CD4-positive, CD25-positive, alpha-beta regulatory T cell (primary cell): ENCODE measurements at regions not wholly inside any gene's neighbourhood (a gene's known extent, or its start where the extent isn't known, plus 50 kb on each side); places are given as distances from the start of the nearest gene placed in this dataset.

Source experiments
- ATAC-seq, 2 donors: fragments of 150-1000 bp; cut with Tn5 transposase; one replicate each; pipeline ENCODE4 v1.10.0; 2021; ENCODE audit warnings: low read depth in 2 of 2, moderate number of reproducible peaks in 2 of 2, moderate library complexity in 1 of 2
- DNase-seq, 3 donors: peaks; one replicate each; pipeline versions ENCODE4 v3.0.0 to v3.0.0-alpha.2; 2012 to 2022; ENCODE audit warnings: mixed read lengths in 1 of 3
- H3K27ac ChIP-seq: one replicate; pipeline ENCODE4 v1.7.0; 2013; ENCODE audit warnings: mild to moderate bottlenecking, low read length; ENCODE audit not compliant: insufficient read depth, poor library complexity, severe bottlenecking
- H3K27me3 ChIP-seq: one replicate; pipeline ENCODE4 v1.7.0; 2013; ENCODE audit warnings: low read length; ENCODE audit not compliant: control insufficient read depth, insufficient read depth
- H3K36me3 ChIP-seq: one replicate; pipeline ENCODE4 v1.7.0; 2013; ENCODE audit warnings: mild to moderate bottlenecking, low read length, moderate library complexity; ENCODE audit not compliant: control insufficient read depth, insufficient read depth
- H3K4me1 ChIP-seq: 2 replicates; pipeline ENCODE4 v1.7.0; 2013; ENCODE audit warnings: mild to moderate bottlenecking, low read length; ENCODE audit not compliant: insufficient read depth, control insufficient read depth, poor library complexity, severe bottlenecking
- H3K4me3 ChIP-seq: one replicate; pipeline ENCODE4 v1.7.0; 2013; ENCODE audit warnings: low read depth, mild to moderate bottlenecking, low read length, moderate library complexity
- H3K9me3 ChIP-seq, 2 experiments: 1 replicate in 1 of 2; 2 replicates in 1 of 2; pipeline ENCODE4 v1.7.0; 2013; ENCODE audit warnings: low read length in 2 of 2, mild to moderate bottlenecking in 1 of 2, moderate library complexity in 1 of 2; ENCODE audit not compliant: control insufficient read depth in 2 of 2
- H3K27ac Mint-ChIP-seq, 3 donors: one replicate each; pipeline ENCODE4 v1.8.0; 2020 to 2022; ENCODE audit warnings: mild to moderate bottlenecking in 3 of 3, mixed read lengths in 3 of 3, moderate library complexity in 2 of 3
- H3K27me3 Mint-ChIP-seq: one replicate; pipeline ENCODE4 v1.8.0; 2022; ENCODE audit warnings: mild to moderate bottlenecking, mixed read lengths
- H3K36me3 Mint-ChIP-seq: one replicate; pipeline ENCODE4 v1.8.0; 2020; ENCODE audit warnings: mixed read lengths
- H3K4me1 Mint-ChIP-seq, 4 donors: one replicate each; pipeline ENCODE4 v1.8.0; 2020 to 2022; ENCODE audit warnings: mixed read lengths in 4 of 4, mild to moderate bottlenecking in 1 of 4
- H3K4me3 Mint-ChIP-seq, 4 donors: one replicate each; pipeline ENCODE4 v1.8.0; 2020 to 2022; ENCODE audit warnings: mild to moderate bottlenecking in 4 of 4, mixed read lengths in 4 of 4, moderate library complexity in 3 of 4
- H3K9me3 Mint-ChIP-seq, 7 donors: one replicate each; pipeline ENCODE4 v1.8.0; 2020 to 2022; ENCODE audit warnings: mixed read lengths in 7 of 7, mild to moderate bottlenecking in 3 of 7, moderate library complexity in 2 of 7

GRCh38 chr11:116376054-116376453 lies 396.7 kb downstream of the BUD13 start:
- no peak overlapping the region for H3K4me3 Mint-ChIP-seq
- DNase-seq (no peak), ATAC-seq (no peak)
- H3K36me3 Mint-ChIP-seq = no peaks in the 10 kb centered on the region
- Histone ChIP-seq H3K4me1 (no peaks in the 10 kb centered on the region), H3K27ac (no peak overlapping the region), H3K27me3 (no peaks in the 10 kb centered on the region), H3K9me3 (no peaks in the 10 kb centered on the region), H3K4me3 (no peak overlapping the region), H3K36me3 (no peaks in the 10 kb centered on the region)
- no peak overlapping the region for H3K27ac Mint-ChIP-seq
- H3K4me1 Mint-ChIP-seq = no peaks in the 10 kb centered on the region
- no peaks in the 10 kb centered on the region for H3K27me3 Mint-ChIP-seq
- H3K9me3 Mint-ChIP-seq = peaks cover 0 to 4% (median 0%) of the 10 kb centered on the region in 7 donors

GRCh38 chr11:116375221-116375620 lies 397.6 kb downstream of the BUD13 start:
- Mint-ChIP-seq H3K27ac (no peak overlapping the region), H3K9me3 (peaks cover 0 to 4% (median 0%) of the 10 kb centered on the region in 7 donors), H3K36me3 (no peaks in the 10 kb centered on the region), H3K4me3 (no peak overlapping the region), H3K4me1 (no peaks in the 10 kb centered on the region), H3K27me3 (no peaks in the 10 kb centered on the region)
- Histone ChIP-seq H3K27me3 (no peaks in the 10 kb centered on the region), H3K9me3 (no peaks in the 10 kb centered on the region), H3K27ac (no peak overlapping the region), H3K4me3 (no peak overlapping the region), H3K36me3 (no peaks in the 10 kb centered on the region), H3K4me1 (no peaks in the 10 kb centered on the region)
- ATAC-seq (no peak), DNase-seq (no peak)

- H3K36me3 ChIP-seq = no peaks in the 10 kb centered on the region
- H3K27ac ChIP-seq = no peak overlapping the region
- DNase-seq (no peak), ATAC-seq (no peak)
- H3K9me3 ChIP-seq = no peaks in the 10 kb centered on the region
- H3K4me1 ChIP-seq = no peaks in the 10 kb centered on the region
- H3K4me3 ChIP-seq = no peak overlapping the region
- H3K27ac Mint-ChIP-seq = no peak overlapping the region
- no peaks in the 10 kb centered on the region for H3K27me3 Mint-ChIP-seq
- H3K4me3 Mint-ChIP-seq = no peak overlapping the region
- H3K27me3 ChIP-seq = no peaks in the 10 kb centered on the region
- H3K4me1 Mint-ChIP-seq = no peaks in the 10 kb centered on the region
- peaks cover 0 to 3% (median 0%) of the 10 kb centered on the region in 7 donors for H3K9me3 Mint-ChIP-seq
- H3K36me3 Mint-ChIP-seq = no peaks in the 10 kb centered on the region
Measured at GRCh38 chr11:116374085-116374484, 398.7 kb downstream of the BUD13 start.

- Mint-ChIP-seq H3K27me3 (no peaks in the 10 kb centered on the region), H3K27ac (peak overlapping the region in 1 of 3 donors; percentile 78), H3K4me1 (no peaks in the 10 kb centered on the region), H3K36me3 (no peaks in the 10 kb centered on the region), H3K9me3 (peaks cover 0 to 3% (median 0%) of the 10 kb centered on the region in 7 donors), H3K4me3 (no peak overlapping the region)
- no peaks in the 10 kb centered on the region for H3K4me1 ChIP-seq
- H3K27ac ChIP-seq = no peak overlapping the region
- H3K36me3 ChIP-seq = no peaks in the 10 kb centered on the region
- H3K9me3 ChIP-seq = no peaks in the 10 kb centered on the region
- no peak for ATAC-seq
- no peak for DNase-seq
- no peak overlapping the region for H3K4me3 ChIP-seq
- no peaks in the 10 kb centered on the region for H3K27me3 ChIP-seq
Measured at GRCh38 chr11:116373104-116373944, 399.5 kb downstream of the BUD13 start.

DNA sequence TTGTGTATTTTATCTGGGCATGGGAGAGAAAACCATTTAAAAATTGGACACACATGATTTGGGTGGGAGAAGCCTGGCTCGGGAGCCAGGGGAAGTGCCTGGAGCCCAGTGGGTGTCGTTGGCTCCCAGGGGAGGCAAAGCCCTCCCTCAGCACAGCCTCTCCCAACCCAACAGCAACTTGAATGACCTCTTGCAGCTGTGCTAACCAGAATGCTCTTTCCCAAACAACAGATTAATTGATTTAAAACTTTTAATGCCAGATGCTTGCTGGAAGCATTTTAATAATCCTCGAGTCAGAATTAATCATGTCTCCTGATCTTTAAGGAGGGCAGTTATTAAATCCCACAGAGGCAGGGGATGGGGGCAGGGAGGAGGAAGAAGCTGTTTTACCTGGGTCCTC lies 401.6 kb downstream of the BUD13 start:
- H3K36me3 ChIP-seq = no peaks in the 10 kb centered on the region
- Mint-ChIP-seq H3K4me1 (no peaks in the 10 kb centered on the region), H3K4me3 (no peak overlapping the region), H3K9me3 (peaks cover 0 to 3% (median 0%) of the 10 kb centered on the region in 7 donors), H3K36me3 (no peaks in the 10 kb centered on the region), H3K27me3 (no peaks in the 10 kb centered on the region), H3K27ac (no peak overlapping the region)
- no peaks in the 10 kb centered on the region for H3K4me1 ChIP-seq
- H3K27me3 ChIP-seq = no peaks in the 10 kb centered on the region
- no peak for ATAC-seq
- no peaks in the 10 kb centered on the region for H3K9me3 ChIP-seq
- DNase-seq = no peak
- no peak overlapping the region for H3K4me3 ChIP-seq
- no peak overlapping the region for H3K27ac ChIP-seq

DNA sequence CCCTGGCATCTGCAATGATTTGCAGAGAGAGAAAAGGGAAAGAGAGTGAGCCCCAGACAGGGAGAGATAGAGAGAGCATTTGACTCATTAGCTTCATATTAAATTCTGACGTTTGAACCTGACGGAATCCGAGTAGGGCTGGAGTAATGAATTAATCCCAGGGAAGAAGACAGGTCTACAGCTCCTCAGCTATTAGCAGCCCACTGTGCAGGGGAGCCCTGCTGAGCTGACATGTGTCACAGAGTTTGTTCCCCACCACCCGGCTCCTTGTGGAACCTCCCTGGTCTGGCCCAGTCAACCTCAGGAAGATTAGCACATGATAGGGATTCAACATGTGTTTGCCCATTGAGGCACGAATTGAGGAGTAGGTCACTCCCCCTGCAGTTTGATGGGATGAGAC lies 404.0 kb downstream of the BUD13 start:
- Histone ChIP-seq H3K36me3 (no peaks in the 10 kb centered on the region), H3K9me3 (no peaks in the 10 kb centered on the region), H3K27ac (no peak overlapping the region), H3K4me1 (no peaks in the 10 kb centered on the region), H3K27me3 (no peaks in the 10 kb centered on the region), H3K4me3 (no peak overlapping the region)
- no peak for ATAC-seq
- Mint-ChIP-seq H3K9me3 (peaks cover 0 to 3% (median 0%) of the 10 kb centered on the region in 7 donors), H3K4me3 (no peak overlapping the region), H3K36me3 (no peaks in the 10 kb centered on the region), H3K27me3 (no peaks in the 10 kb centered on the region), H3K4me1 (no peaks in the 10 kb centered on the region), H3K27ac (no peak overlapping the region)
- DNase-seq = no peak

- Histone ChIP-seq H3K36me3 (no peaks in the 10 kb centered on the region), H3K4me3 (no peak overlapping the region), H3K27ac (no peak overlapping the region), H3K4me1 (no peaks in the 10 kb centered on the region), H3K27me3 (no peaks in the 10 kb centered on the region), H3K9me3 (no peaks in the 10 kb centered on the region)
- ATAC-seq (no peak), DNase-seq (no peak)
- Mint-ChIP-seq H3K36me3 (no peaks in the 10 kb centered on the region), H3K27me3 (no peaks in the 10 kb centered on the region), H3K9me3 (peaks cover 0 to 2% (median 0%) of the 10 kb centered on the region in 7 donors), H3K4me1 (no peaks in the 10 kb centered on the region), H3K4me3 (no peak overlapping the region), H3K27ac (no peak overlapping the region)
Measured at GRCh38 chr11:116366980-116367645, 405.7 kb downstream of the BUD13 start.

DNA sequence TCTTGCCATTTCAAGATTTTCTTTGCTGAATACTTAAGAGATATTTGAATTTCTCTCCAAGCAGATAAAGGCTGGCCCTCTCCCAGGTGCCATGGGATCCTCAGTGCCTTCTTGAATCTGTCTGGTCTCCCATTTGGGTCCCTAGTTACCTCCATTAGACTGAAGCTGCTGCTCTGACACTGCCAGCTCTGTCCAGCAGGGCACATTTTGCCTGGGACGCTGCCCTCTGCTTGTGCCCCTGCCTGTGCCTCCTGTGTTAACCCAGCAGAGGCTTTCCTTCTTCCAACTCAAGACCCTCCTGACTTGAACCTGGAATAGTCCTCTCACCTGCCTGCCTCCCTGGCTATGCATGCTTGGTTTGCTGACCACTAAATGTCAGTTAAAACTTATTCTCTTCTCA lies 406.3 kb downstream of the BUD13 start:
- Mint-ChIP-seq H3K27me3 (no peaks in the 10 kb centered on the region), H3K9me3 (no peaks in the 10 kb centered on the region), H3K27ac (no peak overlapping the region), H3K36me3 (no peaks in the 10 kb centered on the region), H3K4me3 (no peak overlapping the region), H3K4me1 (no peaks in the 10 kb centered on the region)
- no peak for ATAC-seq
- Histone ChIP-seq H3K4me3 (no peak overlapping the region), H3K36me3 (no peaks in the 10 kb centered on the region), H3K27ac (no peak overlapping the region), H3K4me1 (no peaks in the 10 kb centered on the region), H3K9me3 (no peaks in the 10 kb centered on the region), H3K27me3 (no peaks in the 10 kb centered on the region)
- DNase-seq = no peak
